HG03558 (cell line): ENCODE measurements at regions not wholly inside any gene's neighbourhood (a gene's known extent, or its start where the extent isn't known, plus 50 kb on each side); places are given as distances from the start of the nearest gene placed in this dataset.
"Not testable (repeated sequence)": the region's sequence is repeated elsewhere in the genome, so short reads cannot be mapped to it uniquely, and the experiment has no call there.

Experiments
- ATAC-seq: cut with Tn5 transposase; IDR thresholded peaks from one replicate; pipeline ENCODE4 v1.9.1; 2021; ENCODE audit warnings: moderate number of reproducible peaks; ENCODE audit not compliant: unreplicated experiment; ENCODE audit errors: extremely low read depth

DNA sequence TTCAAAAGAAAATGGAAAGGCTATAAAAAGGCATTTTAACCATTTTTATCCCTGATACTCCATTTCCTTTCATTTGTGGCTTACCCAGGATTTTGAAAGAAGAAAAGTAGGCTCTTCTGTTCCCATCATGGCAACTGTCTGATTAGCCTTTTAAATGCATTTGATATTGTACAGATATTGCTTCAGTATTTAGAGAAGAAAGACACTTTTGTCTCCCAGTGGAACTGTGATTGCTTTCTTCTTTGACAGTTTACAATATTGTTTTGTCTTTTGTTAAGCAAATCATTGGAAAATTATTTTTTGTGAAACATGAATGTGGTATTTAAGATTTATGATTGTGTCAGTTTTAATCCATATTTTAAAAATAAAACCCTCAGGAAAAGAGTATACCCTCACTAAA is 297.4 kb upstream of the TACR3 start:
- ATAC-seq = no peak

DNA sequence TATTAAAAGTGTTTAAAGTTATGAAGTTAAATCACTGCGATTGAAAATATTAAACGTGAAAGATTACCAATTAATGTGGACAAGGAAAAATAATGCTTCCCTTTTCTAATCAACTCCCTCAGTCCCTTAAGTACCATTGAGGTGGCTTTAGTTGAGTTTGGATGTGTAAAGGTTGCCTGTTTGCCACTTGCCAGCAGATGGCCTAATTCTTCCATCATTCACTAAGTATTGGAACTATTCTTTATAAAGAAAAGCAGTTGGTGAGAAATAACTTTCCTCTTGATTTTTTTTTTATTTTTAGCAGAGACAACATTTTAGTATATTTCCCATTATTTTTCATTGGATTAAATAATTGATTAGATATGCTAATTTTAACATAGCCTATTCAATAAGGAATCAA is 295.9 kb upstream of the TACR3 start:
- no peak for ATAC-seq

DNA sequence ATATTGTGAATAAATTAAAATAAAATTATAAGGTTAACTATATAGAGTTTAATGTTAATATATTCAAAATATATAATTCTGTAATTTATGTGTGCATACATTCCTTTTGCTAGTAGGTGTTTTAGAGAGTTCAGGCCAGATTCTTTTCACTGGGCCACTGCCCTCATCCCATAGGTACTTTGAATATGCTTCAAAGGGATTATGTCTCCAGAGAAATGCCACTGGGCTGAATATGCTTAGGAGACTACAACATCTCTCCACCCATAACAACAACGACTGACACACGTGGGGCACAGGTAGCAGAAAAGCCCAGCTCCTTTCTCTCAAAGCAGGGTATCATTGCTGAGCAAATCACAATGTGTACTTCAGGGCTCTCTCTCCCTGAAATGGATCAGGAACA is 290.9 kb upstream of the TACR3 start:
- ATAC-seq = no peak

DNA sequence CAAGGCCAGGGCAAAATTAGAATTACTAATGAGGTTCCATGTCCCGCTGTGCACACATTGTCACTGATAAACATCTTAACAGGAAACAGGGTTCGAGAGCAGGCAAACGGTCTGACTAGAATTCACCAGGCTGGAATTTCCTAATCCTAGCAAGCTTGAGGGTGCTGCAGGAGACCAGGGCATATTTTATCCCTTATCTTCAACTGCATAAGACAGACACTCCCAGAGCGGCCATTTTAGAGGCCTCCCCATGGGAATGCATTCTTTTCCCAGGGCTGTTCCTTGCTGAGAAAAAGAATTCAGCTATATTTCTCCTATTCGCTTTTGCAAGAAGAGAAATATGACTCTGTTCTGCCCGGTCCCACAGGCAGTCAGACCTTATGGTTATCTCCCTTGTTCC is 282.5 kb upstream of the TACR3 start:
- ATAC-seq = not testable (repeated sequence)

DNA sequence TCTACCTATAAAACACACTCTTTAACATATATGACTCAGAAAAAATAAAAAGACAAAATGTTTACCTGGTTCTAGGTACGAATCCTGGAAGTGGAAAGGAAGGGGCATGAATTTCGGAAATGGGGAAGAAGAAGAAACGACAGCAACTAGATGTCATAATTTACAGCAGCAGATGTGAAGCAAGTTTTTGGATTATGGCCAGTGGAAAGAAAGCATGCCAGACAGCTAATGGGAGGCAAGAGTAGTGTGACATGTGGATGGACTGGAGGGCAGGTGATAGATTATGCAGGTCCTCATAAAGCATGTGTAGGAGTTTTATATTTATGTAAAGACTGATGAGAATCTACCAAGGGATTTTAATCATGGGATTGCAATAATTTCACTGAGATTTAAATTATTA is 279.0 kb upstream of the TACR3 start:
- no peak for ATAC-seq

DNA sequence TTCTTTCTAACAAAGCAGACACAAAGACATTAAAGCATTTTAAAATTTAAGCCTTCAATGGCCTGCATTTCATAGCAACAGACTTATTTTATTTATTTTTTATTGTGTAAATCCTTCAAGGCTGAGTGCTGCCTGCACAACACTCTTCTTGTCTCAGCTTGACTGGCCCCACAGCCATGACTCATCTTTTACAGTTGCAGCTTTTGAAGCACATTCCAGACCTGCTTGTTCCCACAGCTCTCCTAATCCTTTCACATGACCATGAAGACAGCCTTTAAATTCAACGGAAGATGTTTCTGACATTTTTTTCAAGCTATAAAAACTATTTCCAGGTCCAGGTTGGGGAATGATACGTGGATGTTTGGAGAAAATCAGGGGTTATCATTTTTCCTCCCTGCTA is 276.9 kb upstream of the TACR3 start:
- no peak for ATAC-seq

DNA sequence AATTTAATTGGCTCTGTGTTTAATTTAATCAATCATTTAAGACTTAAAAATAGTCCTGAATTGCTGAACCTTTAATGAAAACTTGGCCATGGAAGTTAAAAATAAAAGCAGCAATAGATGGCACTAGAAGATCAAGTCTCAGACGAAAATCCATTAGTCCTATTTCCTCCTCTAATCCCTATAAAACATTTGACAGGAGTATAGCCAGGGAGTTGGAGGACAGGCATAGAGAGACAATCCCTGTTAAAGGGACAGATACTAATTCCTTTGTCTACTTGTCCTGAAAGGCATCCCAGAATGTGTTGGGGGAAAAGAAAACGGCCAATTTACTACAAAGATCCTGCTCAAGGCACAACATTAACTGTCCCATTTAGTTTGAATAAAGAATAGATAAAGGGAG is 276.3 kb upstream of the TACR3 start:
- ATAC-seq = no peak

DNA sequence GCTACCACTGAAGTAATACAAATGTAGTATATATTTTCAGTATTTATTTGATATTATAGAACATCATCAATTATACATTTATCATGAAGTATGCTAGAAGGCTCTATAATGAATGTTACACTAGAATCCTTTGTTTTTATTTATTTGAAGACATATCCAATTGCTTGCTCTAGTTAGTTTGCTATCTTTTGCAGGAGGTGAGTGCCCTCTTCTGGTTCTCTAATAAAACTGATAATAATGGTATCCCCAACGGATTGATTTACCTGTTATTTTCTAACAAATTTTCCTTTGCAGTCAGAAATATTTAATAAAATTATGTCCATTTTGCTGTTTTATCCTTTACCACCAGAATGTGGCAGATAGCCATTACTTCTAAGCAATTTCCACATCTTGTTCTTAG is 274.3 kb upstream of the TACR3 start:
- no peak for ATAC-seq

DNA sequence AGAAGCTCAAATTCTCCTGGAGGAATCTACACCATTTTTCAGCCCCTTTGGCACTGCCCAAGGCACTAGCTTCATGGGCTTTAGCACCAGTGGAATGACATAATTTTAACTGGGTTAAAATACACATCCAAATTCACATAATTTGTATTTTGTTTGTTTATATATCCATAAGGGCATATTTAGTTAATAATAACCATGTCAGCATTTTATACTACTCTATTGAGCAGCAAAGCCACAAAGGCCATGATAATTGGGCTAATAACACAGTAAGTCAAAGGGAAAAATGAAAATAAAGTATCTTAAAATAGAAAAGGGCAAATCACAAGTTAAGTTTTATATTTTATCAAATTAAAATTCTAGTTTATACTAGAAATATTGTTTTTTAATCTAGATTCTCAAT is 262.7 kb upstream of the TACR3 start:
- ATAC-seq = no peak

DNA sequence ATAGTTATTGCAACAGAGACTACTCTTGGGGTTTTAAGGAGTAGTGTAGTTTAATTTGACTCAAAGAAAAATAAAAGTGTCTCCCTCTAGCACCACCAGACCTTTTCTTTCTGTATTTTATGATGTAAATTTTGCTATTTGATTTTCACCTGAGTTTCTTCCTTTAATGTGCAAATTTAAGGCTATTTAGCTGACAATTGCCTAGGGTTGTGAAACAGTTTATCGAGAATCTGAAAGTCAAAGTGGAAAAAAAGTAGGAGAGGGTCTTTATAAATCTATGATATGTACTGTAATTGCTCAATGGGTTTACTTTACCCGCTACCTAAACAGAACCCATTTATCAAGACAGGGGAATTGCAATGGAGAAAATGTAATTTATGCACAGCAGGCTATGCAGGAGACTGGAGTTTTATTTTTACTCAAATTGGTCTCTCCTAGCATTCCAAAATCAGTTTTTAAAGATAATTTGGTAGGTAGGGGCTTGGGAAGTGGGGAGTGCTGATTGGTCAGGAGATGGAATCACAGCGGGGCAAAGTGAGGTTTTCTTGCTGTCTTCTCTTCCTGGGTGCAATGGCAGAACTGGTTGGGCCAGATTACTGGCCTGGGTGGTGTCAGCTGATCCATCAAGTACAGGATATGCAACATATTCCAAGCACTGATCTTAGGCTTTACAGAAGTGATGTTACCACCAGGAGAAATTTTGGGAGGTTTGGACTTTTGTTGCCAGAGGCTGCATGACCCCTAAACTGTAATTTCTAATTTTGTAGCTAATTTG is 228.6 kb upstream of the TACR3 start:
- no peak for ATAC-seq

DNA sequence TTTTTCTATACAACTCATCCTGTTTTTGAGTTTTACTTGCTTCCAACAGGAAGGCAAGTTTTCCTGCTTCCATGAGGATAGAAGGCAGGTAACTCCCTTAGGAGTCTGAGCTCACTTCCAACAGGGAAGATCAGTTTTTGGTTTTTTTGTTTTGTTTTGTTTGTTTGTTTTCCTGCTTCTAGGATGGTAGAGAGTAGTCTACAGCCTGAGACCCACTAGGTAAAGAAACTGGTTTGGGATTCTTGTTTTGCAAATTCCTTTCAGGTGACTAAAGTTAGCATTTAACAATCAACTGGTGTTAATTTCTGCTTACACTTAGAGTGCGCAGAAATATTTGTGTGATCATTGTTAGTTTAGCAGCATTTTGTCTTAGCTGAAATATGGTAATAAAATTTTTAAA is 227.8 kb upstream of the TACR3 start:
- no peak for ATAC-seq

DNA sequence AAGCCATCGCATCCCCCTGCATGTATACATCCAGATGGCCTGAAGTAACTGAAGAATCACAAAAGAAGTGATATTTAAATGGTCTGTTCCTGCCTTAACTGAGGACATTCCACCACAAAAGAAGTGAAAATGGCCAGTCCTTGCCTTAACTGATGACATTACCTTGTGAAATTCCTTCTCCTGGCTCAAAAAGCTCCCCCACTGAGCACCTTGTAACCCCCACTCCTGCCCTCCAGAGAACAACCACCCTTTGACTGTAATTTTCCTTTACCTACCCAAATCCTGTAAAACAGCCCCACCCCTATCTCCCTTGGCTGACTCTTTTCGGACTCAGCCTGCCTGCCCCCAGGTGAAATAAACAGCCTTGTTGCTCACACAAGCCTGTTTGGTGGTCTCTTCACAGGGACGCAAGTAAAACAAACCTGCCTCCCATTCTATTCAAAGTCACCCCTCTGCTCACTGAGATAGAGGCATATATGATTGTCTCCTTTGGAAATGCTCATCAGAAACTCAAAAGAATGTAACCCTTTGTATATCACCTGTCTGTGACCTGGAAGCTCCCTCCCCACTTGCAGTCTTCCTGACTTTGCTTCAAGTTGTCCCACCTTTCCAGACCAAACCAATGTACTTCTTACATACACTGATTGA is 227.0 kb upstream of the TACR3 start:
- ATAC-seq = not testable (repeated sequence)

DNA sequence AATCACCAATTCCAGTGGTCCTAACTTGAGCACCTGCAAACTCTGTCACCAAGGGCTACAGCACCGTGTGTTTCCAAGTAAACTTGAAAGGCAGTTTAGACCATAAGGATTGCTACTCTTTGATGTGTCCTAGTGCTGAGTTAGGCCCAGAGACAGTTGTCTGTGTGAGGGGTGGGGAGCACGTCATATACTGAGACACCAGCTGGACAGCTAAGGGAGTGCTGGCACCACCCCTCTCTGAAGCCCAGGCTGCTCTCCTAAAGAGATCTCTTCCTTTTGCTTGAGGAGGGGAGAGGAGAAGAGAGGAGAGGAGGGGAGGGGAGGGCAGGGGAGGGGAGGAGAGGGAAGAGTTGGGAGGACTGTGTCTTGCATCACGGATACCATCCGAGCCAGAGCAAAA is 218.7 kb upstream of the TACR3 start:
- ATAC-seq = no peak

DNA sequence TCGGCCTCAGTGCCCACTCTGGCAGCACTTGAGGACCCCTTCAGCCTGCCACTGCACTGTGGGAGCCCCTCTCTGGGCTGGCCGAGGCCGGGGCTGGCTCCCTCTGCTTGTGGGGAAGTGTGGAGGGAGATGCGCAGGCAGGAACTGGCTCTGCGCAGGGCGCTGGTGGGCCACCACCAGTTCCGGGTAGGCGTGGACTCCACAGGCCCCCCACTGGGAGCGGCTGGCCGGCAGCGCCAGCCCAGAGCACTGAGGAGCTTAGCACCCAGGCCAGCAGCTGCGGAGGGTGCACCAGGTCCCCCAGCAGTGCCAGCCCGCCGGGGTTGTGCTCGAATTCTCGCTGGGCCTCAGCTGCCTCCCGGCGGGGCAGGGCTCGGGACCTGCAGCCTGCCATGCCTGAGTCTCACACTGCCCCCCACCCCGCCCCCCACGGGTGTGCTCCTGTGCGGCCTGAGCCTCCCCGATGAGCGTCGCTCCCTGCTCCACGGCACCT is 216.9 kb upstream of the TACR3 start:
- ATAC-seq = no peak

DNA sequence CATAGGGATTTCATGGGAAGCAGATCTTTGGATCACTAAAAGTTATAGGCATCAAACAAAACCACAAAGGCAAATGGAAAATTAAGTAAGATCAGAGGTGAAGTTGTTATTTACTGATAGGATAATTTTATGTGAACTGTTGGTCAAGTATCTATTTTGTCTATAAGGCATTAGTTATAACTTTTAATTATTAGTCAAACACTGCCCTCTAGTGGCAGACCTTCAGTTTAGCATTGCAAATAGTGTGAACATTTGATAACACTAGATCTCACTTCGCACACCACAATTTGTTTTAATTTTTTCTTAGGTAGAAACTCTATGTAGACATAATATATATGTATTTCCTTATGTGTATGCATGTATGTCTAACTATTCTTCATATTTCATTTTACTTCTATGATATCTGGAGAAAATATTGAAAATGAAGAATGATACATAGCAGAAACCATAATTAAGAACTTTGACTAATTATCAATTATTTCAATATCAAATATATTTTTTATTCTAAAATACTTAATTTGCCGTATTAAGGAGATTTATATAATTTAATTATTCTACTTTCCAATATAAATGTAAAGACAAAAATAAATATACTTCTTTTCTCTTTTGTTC is 214.5 kb upstream of the TACR3 start:
- peak; percentile 80 for ATAC-seq

DNA sequence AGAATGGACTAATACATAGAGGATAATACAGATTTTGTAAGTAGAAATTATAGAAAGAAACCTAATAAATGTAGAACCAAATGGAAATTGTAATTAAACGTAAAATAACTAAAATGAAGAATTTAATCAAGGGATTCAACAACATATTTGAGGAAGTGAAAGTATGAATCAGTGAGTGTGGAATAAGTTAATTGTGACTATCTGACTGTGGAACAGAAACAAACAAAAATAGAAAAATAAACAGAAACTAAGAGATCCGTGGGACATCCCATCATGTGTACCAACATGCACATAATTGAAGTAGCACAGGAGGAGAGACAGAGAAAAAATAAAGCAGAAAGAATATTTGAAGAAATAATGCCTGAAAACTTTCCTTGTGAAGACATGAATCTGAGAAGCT is 208.6 kb upstream of the TACR3 start:
- ATAC-seq = no peak

DNA sequence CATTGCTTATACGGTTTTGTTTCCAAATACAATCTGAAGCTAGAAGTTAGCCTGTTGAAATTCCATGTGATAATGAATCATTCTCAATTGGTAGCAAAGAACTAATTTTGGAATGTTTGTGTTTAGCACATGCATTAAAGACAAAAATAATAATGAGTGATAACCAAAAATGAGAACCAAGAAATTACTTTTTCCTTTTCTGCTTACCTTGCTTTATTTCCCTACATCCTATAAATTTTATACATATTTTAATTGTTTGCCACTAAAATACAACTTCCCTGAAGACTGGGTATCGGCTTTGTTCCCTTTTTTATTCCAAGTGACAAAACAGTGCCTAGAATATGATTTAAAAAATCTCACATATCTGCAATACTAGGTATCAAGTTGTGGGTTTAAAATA is 203.8 kb upstream of the TACR3 start:
- no peak for ATAC-seq

DNA sequence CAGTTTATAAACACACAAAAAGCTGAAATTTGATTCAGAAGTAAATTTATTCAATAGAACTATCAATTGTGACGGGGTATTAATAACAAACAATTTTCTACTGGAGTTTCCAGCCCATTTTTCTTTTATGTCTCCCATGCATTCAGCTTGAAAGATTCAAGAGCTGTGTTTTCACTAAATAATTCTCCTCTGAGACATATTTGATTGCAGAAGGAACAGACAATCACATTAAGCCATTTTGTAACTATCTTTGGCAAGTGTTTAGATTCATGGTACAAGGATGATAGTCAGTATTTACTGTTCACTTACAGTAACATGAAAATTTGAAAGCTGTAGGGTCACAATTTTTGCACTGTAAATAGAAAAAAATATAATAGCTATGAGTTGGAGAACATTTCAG is 198.4 kb upstream of the TACR3 start:
- ATAC-seq = no peak

DNA sequence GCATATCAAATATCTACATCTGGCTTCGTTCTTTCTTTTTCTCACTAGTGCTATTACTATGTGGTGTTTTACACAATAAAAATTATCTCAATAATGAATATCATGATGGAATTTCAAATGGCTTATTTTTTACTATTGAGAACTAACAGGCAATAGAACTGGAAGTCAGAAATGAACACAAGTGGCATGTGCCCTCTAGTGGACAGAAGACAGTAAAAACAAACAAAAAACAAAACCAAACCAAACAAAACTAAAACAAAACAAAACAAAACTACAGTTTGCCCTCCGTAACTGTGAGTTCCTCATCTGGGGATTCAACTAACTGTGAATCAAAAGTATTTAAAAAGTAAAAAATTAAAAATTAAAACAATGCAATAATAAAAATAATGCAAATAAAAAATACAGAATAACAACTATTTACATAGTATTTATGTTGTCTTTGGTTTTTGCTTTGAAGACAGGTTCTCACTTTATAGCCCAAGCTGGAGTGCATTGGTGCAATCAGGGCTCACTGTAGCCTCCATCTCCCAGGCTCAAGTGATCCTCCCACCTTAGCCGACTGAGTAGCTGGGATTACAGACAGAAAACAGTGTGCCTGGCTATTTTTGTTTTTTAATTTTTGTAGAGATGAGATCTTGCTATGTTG is 195.6 kb upstream of the TACR3 start:
- ATAC-seq = peak; percentile 93

DNA sequence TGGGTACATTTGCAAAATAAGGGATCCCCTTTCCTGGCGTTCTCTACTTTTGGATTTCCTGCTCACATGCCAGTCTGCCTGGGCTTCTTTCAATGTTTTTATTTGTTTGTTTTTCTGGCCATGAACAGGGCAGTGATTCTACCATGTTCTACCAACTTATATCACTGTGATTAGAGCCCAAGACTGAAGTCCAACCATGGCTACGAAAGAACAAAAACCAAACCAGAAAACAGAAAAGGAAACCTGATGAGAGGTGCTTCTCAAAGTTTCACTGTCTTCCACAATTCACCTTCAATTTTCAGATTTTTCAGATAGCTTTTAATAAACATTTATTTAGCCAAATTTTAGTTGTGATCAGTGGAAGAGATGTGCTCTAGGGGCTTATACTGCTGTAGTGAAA is 187.6 kb upstream of the TACR3 start:
- ATAC-seq = no peak

DNA sequence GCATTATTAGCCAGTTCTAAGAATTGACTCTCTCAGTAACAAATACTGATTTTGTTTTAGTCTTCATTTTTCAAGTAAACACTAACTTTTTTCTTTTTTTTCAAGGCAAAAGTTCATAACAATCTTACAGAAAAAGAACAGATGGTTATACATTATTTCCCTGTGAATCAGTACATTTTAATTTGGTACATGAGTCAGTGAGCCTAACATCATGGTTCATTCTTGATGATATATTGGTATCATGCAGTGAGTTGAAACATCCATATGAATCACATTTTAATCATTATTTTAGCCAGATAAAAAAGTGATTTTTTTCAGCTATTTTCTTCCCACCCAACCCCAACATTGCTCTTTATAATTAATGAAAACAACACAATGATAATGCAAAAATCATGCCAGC is 184.3 kb upstream of the TACR3 start:
- ATAC-seq = no peak
